Endothelial cell of umbilical vein (primary cell): ENCODE measurements at regions not wholly inside any gene's neighbourhood (a gene's known extent, or its start where the extent isn't known, plus 50 kb on each side); places are given as distances from the start of the nearest gene placed in this dataset.

ENCODE experiments used
- BruUV-seq: library from RNA; stranded (reverse); fragments of 400-500 nt; replicated peaks from 2 replicates; lab custom pipeline; 2021; lab: Mats Ljungman, UMichigan
- CTCF ChIA-PET: fragments of 300-600, 350-600 bp; sonication (Branson Sonifier 250); formaldehyde crosslinking; loops from one replicate; lab custom pipeline; 2021; ENCODE audit warnings: antibody characterized with exemption, inconsistent platforms; lab: Charles Lee
- POLR2A ChIA-PET: fragments of 300-600, 350-600 bp; sonication (Branson Sonifier 250); formaldehyde crosslinking; loops from one replicate; lab custom pipeline; 2021; ENCODE audit warnings: antibody characterized with exemption, inconsistent platforms; lab: Charles Lee
- DNase-seq: peaks from one replicate; pipeline ENCODE4 v3.0.0-alpha.2; 2011; ENCODE audit warnings: low read depth, low spot score
- FAIRE-seq: peaks from 2 replicates; lab custom pipeline; 2011; peaks lifted over from hg19 to GRCh38; lab: Jason Lieb, UNC
- H2AFZ ChIP-seq: 2 replicates; pipeline ENCODE4 v1.6.0; 2012; ENCODE audit warnings: low read depth, low read length, control low read depth, inconsistent platforms
- H3K27ac ChIP-seq: 2 replicates; pipeline ENCODE4 v1.5.1; 2011; ENCODE audit warnings: low read depth, mild to moderate bottlenecking, control low read depth, low read length, moderate library complexity; ENCODE audit not compliant: insufficient read depth
- H3K27me3 ChIP-seq, 2 experiments: 2 replicates each; pipeline versions ENCODE4 v1.6.0 to v1.6.1; 2011; ENCODE audit warnings: low read length in 2 of 2, mixed read lengths in 1 of 2; ENCODE audit not compliant: control insufficient read depth in 2 of 2, insufficient read depth in 2 of 2
- H3K36me3 ChIP-seq, 2 experiments: 2 replicates in 1 of 2; 3 replicates in 1 of 2; pipeline ENCODE4 v1.5.1; 2011; ENCODE audit warnings: low read length in 2 of 2, mild to moderate bottlenecking in 1 of 2, moderate library complexity in 1 of 2; ENCODE audit not compliant: control insufficient read depth in 2 of 2, insufficient read depth in 2 of 2; ENCODE audit errors: extremely low read depth in 1 of 2
- H3K4me1 ChIP-seq: 3 replicates; pipeline ENCODE4 v1.5.1; 2011; ENCODE audit warnings: mild to moderate bottlenecking, low read length; ENCODE audit not compliant: control insufficient read depth, insufficient read depth; ENCODE audit errors: extremely low read depth
- H3K4me2 ChIP-seq: 2 replicates; pipeline ENCODE4 v1.6.1; 2011; ENCODE audit warnings: low read length, control low read depth, mixed read lengths; ENCODE audit not compliant: insufficient read depth
- H3K4me3 ChIP-seq, 3 experiments: fragments of 200-600 bp in 1 of 3; sonication (generic), shearing (Covaris generic) in 1 of 3; replicated peaks in 1 of 3; 2 replicates each; pipeline ENCODE4 v1.5.1; 2011 to 2016; ENCODE audit warnings: control low read depth in 3 of 3, low read length in 3 of 3, mild to moderate bottlenecking in 2 of 3, inconsistent platforms in 1 of 3, low read depth in 1 of 3, moderate library complexity in 1 of 3; ENCODE audit not compliant: insufficient read depth in 1 of 3
- H3K79me2 ChIP-seq: 2 replicates; pipeline ENCODE4 v1.6.0; 2012; ENCODE audit warnings: low read length, inconsistent platforms; ENCODE audit not compliant: control insufficient read depth, insufficient read depth
- H3K9ac ChIP-seq: replicated peaks from 2 replicates; pipeline ENCODE3; 2011; ENCODE audit warnings: low read length, control low read depth; ENCODE audit not compliant: insufficient read depth; ENCODE audit errors: extremely low read depth
- H3K9me1 ChIP-seq: replicated peaks from 3 replicates; pipeline ENCODE4 v1.6.0; 2011; ENCODE audit warnings: mild to moderate bottlenecking, low read length; ENCODE audit not compliant: control insufficient read depth, insufficient read depth; ENCODE audit errors: extremely low read depth
- H3K9me3 ChIP-seq: replicated peaks from 2 replicates; pipeline ENCODE4 v1.5.1; 2012; ENCODE audit warnings: low read length, inconsistent platforms; ENCODE audit not compliant: control insufficient read depth, insufficient read depth
- H4K20me1 ChIP-seq: replicated peaks from 2 replicates; pipeline ENCODE3; 2011; ENCODE audit warnings: mild to moderate bottlenecking, low read length; ENCODE audit not compliant: control insufficient read depth, insufficient read depth; ENCODE audit errors: extremely low read depth
- EZH2 ChIP-seq: IDR thresholded peaks from 2 replicates; pipeline ENCODE4 v1.6.1; 2012; ENCODE audit warnings: borderline replicate concordance, low read depth, mild to moderate bottlenecking, moderate library complexity, low read length, inconsistent platforms; ENCODE audit not compliant: severe bottlenecking
- FOS ChIP-seq: IDR thresholded peaks from 2 replicates; pipeline ENCODE4 v1.6.1; 2011; ENCODE audit warnings: mild to moderate bottlenecking, low read length, moderate library complexity, borderline replicate concordance; ENCODE audit not compliant: insufficient read depth
- GATA2 ChIP-seq: IDR thresholded peaks from 2 replicates; pipeline ENCODE4 v1.7.0; 2011; ENCODE audit warnings: low read depth, mild to moderate bottlenecking, moderate library complexity, mixed read lengths, low read length; ENCODE audit not compliant: insufficient read length, insufficient read depth
- JUN ChIP-seq: IDR thresholded peaks from 2 replicates; pipeline ENCODE4 v1.6.1; 2011; ENCODE audit warnings: borderline replicate concordance, low read depth; ENCODE audit not compliant: insufficient read length, insufficient read depth
- MYC ChIP-seq: IDR thresholded peaks from one replicate; pipeline ENCODE4 v1.6.1; 2011; ENCODE audit warnings: mild to moderate bottlenecking, low read depth, low read length
- POLR2A ChIP-seq: IDR thresholded peaks from 2 replicates; pipeline ENCODE4 v1.6.1; 2012; ENCODE audit warnings: low read depth, mild to moderate bottlenecking, control low read depth, low read length
- POLR2AphosphoS5 ChIP-seq: IDR thresholded peaks from 2 replicates; pipeline ENCODE4 v1.6.1; 2012; ENCODE audit warnings: low read depth, mild to moderate bottlenecking, control low read depth, low read length, moderate library complexity; ENCODE audit not compliant: insufficient read depth
- dilution Hi-C: fragments of 300-500 bp; cut with MboI; formaldehyde crosslinking; loops from one replicate; pipeline ENCODE4 v1.15.0; 2019; ENCODE audit warnings: low sequenced_read_pairs; ENCODE audit not compliant: extremely low pct_ligation_motif_present
- intact Hi-C: fragments of 100-400 bp; cut with micrococcal nuclease; formaldehyde crosslinking; loops from one replicate; pipeline ENCODE4 v1.10.0; 2022
- TF ChIP-seq, protein P1 (sequence below), 2 donors: IDR thresholded peaks; 1 replicate in 1 of 2; 2 replicates in 1 of 2; pipeline ENCODE4 v1.5.1; 2011; ENCODE audit warnings: low read length in 2 of 2, mild to moderate bottlenecking in 2 of 2, moderate library complexity in 2 of 2, control low read depth in 1 of 2, inconsistent platforms in 1 of 2, low read depth in 1 of 2; ENCODE audit not compliant: insufficient read depth in 1 of 2; ENCODE audit errors: extremely low read depth in 1 of 2
- TF ChIP-seq, protein P2 (sequence below): IDR thresholded peaks from 2 replicates; pipeline ENCODE4 v1.6.1; 2011; ENCODE audit not compliant: insufficient read depth, insufficient read length

DNA sequence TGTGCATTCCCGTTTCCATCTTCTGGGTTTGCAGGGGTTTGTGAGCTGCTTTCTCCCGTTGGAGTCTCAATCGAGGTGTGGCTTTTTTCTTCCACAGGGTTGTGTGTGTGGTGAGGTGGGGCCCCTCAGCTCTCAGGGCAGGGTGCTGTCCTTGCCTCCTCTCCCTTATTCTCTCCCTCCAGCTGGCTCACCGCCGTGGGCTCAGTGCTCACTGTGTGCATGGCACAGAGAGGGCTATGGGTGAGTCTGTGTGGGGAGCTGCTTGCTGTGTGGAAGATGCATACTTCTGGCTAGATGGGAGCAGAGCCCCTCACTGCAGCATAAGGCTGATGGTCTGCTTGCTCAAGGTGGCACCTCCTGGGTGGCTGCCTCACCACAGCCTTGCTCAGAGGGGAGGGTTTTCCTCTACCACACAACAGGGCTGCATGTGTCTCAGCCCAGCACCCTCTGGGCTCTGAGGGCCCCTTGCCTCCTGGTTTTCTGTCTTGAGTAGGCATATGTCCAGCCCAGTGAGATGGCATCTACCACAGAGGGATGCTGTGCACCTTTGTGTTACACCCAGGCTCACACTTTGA is 203.1 kb upstream of the B3GAT1 start:
- H3K9me1 ChIP-seq, result no peaks in the 10 kb centered on the region
- FAIRE-seq (no peak), DNase-seq (no peak)
- H3K79me2 ChIP-seq, result no peaks in the 10 kb centered on the region
- no TSS peak for BruUV-seq
- TF ChIP-seq, protein P1, sequence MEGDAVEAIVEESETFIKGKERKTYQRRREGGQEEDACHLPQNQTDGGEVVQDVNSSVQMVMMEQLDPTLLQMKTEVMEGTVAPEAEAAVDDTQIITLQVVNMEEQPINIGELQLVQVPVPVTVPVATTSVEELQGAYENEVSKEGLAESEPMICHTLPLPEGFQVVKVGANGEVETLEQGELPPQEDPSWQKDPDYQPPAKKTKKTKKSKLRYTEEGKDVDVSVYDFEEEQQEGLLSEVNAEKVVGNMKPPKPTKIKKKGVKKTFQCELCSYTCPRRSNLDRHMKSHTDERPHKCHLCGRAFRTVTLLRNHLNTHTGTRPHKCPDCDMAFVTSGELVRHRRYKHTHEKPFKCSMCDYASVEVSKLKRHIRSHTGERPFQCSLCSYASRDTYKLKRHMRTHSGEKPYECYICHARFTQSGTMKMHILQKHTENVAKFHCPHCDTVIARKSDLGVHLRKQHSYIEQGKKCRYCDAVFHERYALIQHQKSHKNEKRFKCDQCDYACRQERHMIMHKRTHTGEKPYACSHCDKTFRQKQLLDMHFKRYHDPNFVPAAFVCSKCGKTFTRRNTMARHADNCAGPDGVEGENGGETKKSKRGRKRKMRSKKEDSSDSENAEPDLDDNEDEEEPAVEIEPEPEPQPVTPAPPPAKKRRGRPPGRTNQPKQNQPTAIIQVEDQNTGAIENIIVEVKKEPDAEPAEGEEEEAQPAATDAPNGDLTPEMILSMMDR (IDR thresholded peaks at IDR 0.05; ENCODE audit: extremely low read depth in 1 of 2, insufficient read depth in 1 of 2, low read depth in 1 of 2, low read length in 2 of 2), result no peak
- TF ChIP-seq GATA2 (no peak), JUN (no peak), EZH2 (no peak), FOS (no peak), POLR2A (no peak), MYC (no peak), POLR2AphosphoS5 (no peak)
- TF ChIP-seq, protein P2, sequence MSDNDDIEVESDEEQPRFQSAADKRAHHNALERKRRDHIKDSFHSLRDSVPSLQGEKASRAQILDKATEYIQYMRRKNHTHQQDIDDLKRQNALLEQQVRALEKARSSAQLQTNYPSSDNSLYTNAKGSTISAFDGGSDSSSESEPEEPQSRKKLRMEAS, result no peak
- CTCF ChIA-PET, result no interaction called here
- H3K4me2 ChIP-seq, result no peak overlapping the region
- POLR2A ChIA-PET, result no interaction called here
- H3K4me3 ChIP-seq, result no peak overlapping the region
- H3K4me1 ChIP-seq, result no peaks in the 10 kb centered on the region
- H3K27me3 ChIP-seq, result no peaks in the 10 kb centered on the region
- no peak overlapping the region for H3K9ac ChIP-seq
- intact Hi-C loops (no loop called here), dilution Hi-C loops (no loop called here)
- H3K9me3 ChIP-seq, result no peaks in the 10 kb centered on the region
- no peaks in the 10 kb centered on the region for H3K36me3 ChIP-seq
- H3K27ac ChIP-seq, result no peak overlapping the region
- no peaks in the 10 kb centered on the region for H4K20me1 ChIP-seq
- H2AFZ ChIP-seq, result no peak overlapping the region
